ENCODE measurements at regions not wholly inside any gene's neighbourhood (a gene's known extent, or its start where the extent isn't known, plus 50 kb on each side); places are given as distances from the start of the nearest gene placed in this dataset.

- ChIA-PET POLR2A (no interaction called here), CTCF (no interaction called here)
- DNase-seq (ENCODE audit: extremely low spot score), result peak; percentile 39
Measured at GRCh38 chr3:59212128-59212779, 162.4 kb upstream of the CFAP20DC start.

GRCh38 chr3:59210260-59210659, 160.4 kb upstream of the CFAP20DC start:
- ChIA-PET CTCF (no interaction called here), POLR2A (no interaction called here)
- TF ChIP-seq HDGF (IDR thresholded peaks at IDR 0.05; ENCODE audit: borderline replicate concordance) (no peak), ARNT (IDR thresholded peaks at IDR 0.05) (no peak), SUZ12 (IDR thresholded peaks at IDR 0.05) (no peak), BHLHE40 (IDR thresholded peaks at IDR 0.05; ENCODE audit: borderline replicate concordance) (no peak), FOXK2 (IDR thresholded peaks at IDR 0.05) (no peak), NFRKB (IDR thresholded peaks at IDR 0.05) (no peak), ZNF384 (IDR thresholded peaks at IDR 0.05) (no peak), PKNOX1 (IDR thresholded peaks at IDR 0.05) (no peak), ELF4 (IDR thresholded peaks at IDR 0.05) (no peak), LEF1 (IDR thresholded peaks at IDR 0.05; ENCODE audit: borderline replicate concordance) (no peak), SP1 (IDR thresholded peaks at IDR 0.05) (no peak), FOXA1 (IDR thresholded peaks at IDR 0.05) (no peak), L3MBTL2 (conservative IDR thresholded peaks at IDR 0.05) (no peak)
- no peak for DNase-seq (ENCODE audit: extremely low spot score)

More at GRCh38 chr3:59212128-59212779, 162.4 kb upstream of the CFAP20DC start:
- TF ChIP-seq ARNT (IDR thresholded peaks at IDR 0.05) (no peak), PKNOX1 (IDR thresholded peaks at IDR 0.05) (no peak), SP1 (IDR thresholded peaks at IDR 0.05) (no peak), FOXK2 (IDR thresholded peaks at IDR 0.05) (no peak), FOXM1 (IDR thresholded peaks at IDR 0.05; ENCODE audit: borderline replicate concordance) (no peak), ZNF384 (IDR thresholded peaks at IDR 0.05) (no peak), L3MBTL2 (conservative IDR thresholded peaks at IDR 0.05) (no peak), TARDBP (IDR thresholded peaks at IDR 0.05) (no peak), BHLHE40 (IDR thresholded peaks at IDR 0.05; ENCODE audit: borderline replicate concordance) (no peak), LEF1 (IDR thresholded peaks at IDR 0.05; ENCODE audit: borderline replicate concordance) (no peak), SUZ12 (IDR thresholded peaks at IDR 0.05) (no peak), ELF4 (IDR thresholded peaks at IDR 0.05) (no peak), FOXA1 (IDR thresholded peaks at IDR 0.05) (no peak), HDGF (IDR thresholded peaks at IDR 0.05; ENCODE audit: borderline replicate concordance) (no peak), NFRKB (IDR thresholded peaks at IDR 0.05) (no peak), CTBP1 (IDR thresholded peaks at IDR 0.05; ENCODE audit: borderline replicate concordance) (no peak)

GRCh38 chr3:59192473-59192872, 142.6 kb upstream of the CFAP20DC start:
- ChIA-PET POLR2A (no interaction called here), CTCF (no interaction called here)
- TF ChIP-seq NFRKB (IDR thresholded peaks at IDR 0.05) (no peak), BHLHE40 (IDR thresholded peaks at IDR 0.05; ENCODE audit: borderline replicate concordance) (no peak), LEF1 (IDR thresholded peaks at IDR 0.05; ENCODE audit: borderline replicate concordance) (no peak), PKNOX1 (IDR thresholded peaks at IDR 0.05) (no peak), TARDBP (IDR thresholded peaks at IDR 0.05) (no peak), L3MBTL2 (conservative IDR thresholded peaks at IDR 0.05) (no peak), FOXA1 (IDR thresholded peaks at IDR 0.05) (no peak), SUZ12 (IDR thresholded peaks at IDR 0.05) (no peak), FOXK2 (IDR thresholded peaks at IDR 0.05) (no peak), ZNF384 (IDR thresholded peaks at IDR 0.05) (no peak), ELF4 (IDR thresholded peaks at IDR 0.05) (no peak), SP1 (IDR thresholded peaks at IDR 0.05) (no peak), FOXM1 (IDR thresholded peaks at IDR 0.05; ENCODE audit: borderline replicate concordance) (no peak), ARNT (IDR thresholded peaks at IDR 0.05) (no peak)
- no peak for DNase-seq (ENCODE audit: extremely low spot score)

- ChIA-PET CTCF (no interaction called here), POLR2A (no interaction called here)
- TF ChIP-seq ELF4 (IDR thresholded peaks at IDR 0.05) (no peak), ARNT (IDR thresholded peaks at IDR 0.05) (no peak), TARDBP (IDR thresholded peaks at IDR 0.05) (no peak), PKNOX1 (IDR thresholded peaks at IDR 0.05) (no peak), FOXM1 (IDR thresholded peaks at IDR 0.05; ENCODE audit: borderline replicate concordance) (no peak), BHLHE40 (IDR thresholded peaks at IDR 0.05; ENCODE audit: borderline replicate concordance) (no peak), L3MBTL2 (conservative IDR thresholded peaks at IDR 0.05) (no peak), SP1 (IDR thresholded peaks at IDR 0.05) (no peak), ZNF384 (IDR thresholded peaks at IDR 0.05) (no peak), LEF1 (IDR thresholded peaks at IDR 0.05; ENCODE audit: borderline replicate concordance) (no peak), NFRKB (IDR thresholded peaks at IDR 0.05) (no peak), HDGF (IDR thresholded peaks at IDR 0.05; ENCODE audit: borderline replicate concordance) (no peak), SUZ12 (IDR thresholded peaks at IDR 0.05) (no peak), CTBP1 (IDR thresholded peaks at IDR 0.05; ENCODE audit: borderline replicate concordance) (no peak)
- no peak for DNase-seq (ENCODE audit: extremely low spot score)
Measured at GRCh38 chr3:59191651-59192050, 141.8 kb upstream of the CFAP20DC start.

- no peak for DNase-seq (ENCODE audit: extremely low spot score)
- TF ChIP-seq LEF1 (IDR thresholded peaks at IDR 0.05; ENCODE audit: borderline replicate concordance) (no peak), ELF4 (IDR thresholded peaks at IDR 0.05) (no peak), BHLHE40 (IDR thresholded peaks at IDR 0.05; ENCODE audit: borderline replicate concordance) (no peak)
- POLR2A ChIA-PET, result no interaction called here
- CTCF ChIA-PET, result no interaction called here
Measured at GRCh38 chr3:59189939-59190338, 140.1 kb upstream of the CFAP20DC start.
